HEK293 (cell line): ENCODE measurements at regions not wholly inside any gene's neighbourhood (a gene's known extent, or its start where the extent isn't known, plus 50 kb on each side); places are given as distances from the start of the nearest gene placed in this dataset.

ENCODE experiments used
- CTCF ChIP-seq: fragments of 450-650 bp; formaldehyde crosslinking; IDR thresholded peaks from 2 replicates; pipeline ENCODE4 v1.5.1; 2016; ENCODE audit warnings: missing biosample characterization, missing genetic modification characterization
- MZF1 ChIP-seq: fragments of 450-650 bp; formaldehyde crosslinking; IDR thresholded peaks from 2 replicates; pipeline ENCODE4 v1.5.1; 2017; ENCODE audit warnings: missing biosample characterization, missing genetic modification characterization, borderline replicate concordance
- OVOL3 ChIP-seq: fragments of 450-650 bp; formaldehyde crosslinking; IDR thresholded peaks from 2 replicates; pipeline ENCODE4 v1.5.1; 2016; ENCODE audit warnings: missing biosample characterization, missing genetic modification characterization
- SALL2 ChIP-seq: fragments of 450-650 bp; formaldehyde crosslinking; IDR thresholded peaks from 2 replicates; pipeline ENCODE4 v1.5.0; 2017; ENCODE audit warnings: missing biosample characterization, mild to moderate bottlenecking, missing genetic modification characterization, borderline replicate concordance
- ZBTB17 ChIP-seq: fragments of 450-650 bp; formaldehyde crosslinking; IDR thresholded peaks from 2 replicates; pipeline ENCODE4 v1.5.1; 2016; ENCODE audit warnings: missing biosample characterization, missing genetic modification characterization
- ZBTB20 ChIP-seq: fragments of 450-650 bp; formaldehyde crosslinking; IDR thresholded peaks from 2 replicates; pipeline ENCODE4 v1.5.1; 2016; ENCODE audit warnings: missing biosample characterization, missing genetic modification characterization
- ZBTB7A ChIP-seq: fragments of 450-650 bp; formaldehyde crosslinking; IDR thresholded peaks from 2 replicates; pipeline ENCODE4 v1.5.1; 2016; ENCODE audit warnings: low read depth, missing biosample characterization, missing genetic modification characterization
- ZBTB8A ChIP-seq: fragments of 450-650 bp; formaldehyde crosslinking; IDR thresholded peaks from 2 replicates; pipeline ENCODE4 v1.5.1; 2016; ENCODE audit warnings: missing biosample characterization, missing genetic modification characterization
- ZNF138 ChIP-seq: fragments of 450-650 bp; formaldehyde crosslinking; IDR thresholded peaks from 2 replicates; pipeline ENCODE4 v1.5.1; 2016; ENCODE audit warnings: missing biosample characterization, missing genetic modification characterization, borderline replicate concordance
- ZNF654 ChIP-seq: fragments of 450-650 bp; formaldehyde crosslinking; IDR thresholded peaks from 2 replicates; pipeline ENCODE4 v1.5.1; 2016; ENCODE audit warnings: low read depth, missing biosample characterization, missing genetic modification characterization
- ZSCAN23 ChIP-seq: fragments of 450-650 bp; formaldehyde crosslinking; IDR thresholded peaks from 2 replicates; pipeline ENCODE4 v1.5.1; 2016; ENCODE audit warnings: missing biosample characterization, missing genetic modification characterization
- TF ChIP-seq, protein P1 (sequence below): fragments of 450-650 bp; formaldehyde crosslinking; IDR thresholded peaks from 2 replicates; pipeline ENCODE4 v1.5.1; 2016; ENCODE audit warnings: missing biosample characterization, missing genetic modification characterization
- TF ChIP-seq, protein P2 (sequence below): fragments of 450-650 bp; formaldehyde crosslinking; conservative IDR thresholded peaks from 2 replicates; pipeline ENCODE4 v1.5.1; 2016; ENCODE audit warnings: low read depth, missing biosample characterization, missing genetic modification characterization

- TF ChIP-seq ZNF654 (tag by site-specific recombination) (no peak), CTCF (tag by site-specific recombination) (no peak), ZSCAN23 (no peak), OVOL3 (tag by site-specific recombination) (no peak), ZBTB7A (tag by site-specific recombination) (no peak), ZBTB17 (no peak), ZNF138 (tag by site-specific recombination) (no peak), ZBTB8A (tag by site-specific recombination) (no peak), ZBTB20 (tag by site-specific recombination) (no peak), MZF1 (tag by site-specific recombination) (no peak), SALL2 (no peak)
- TF ChIP-seq, protein P1, sequence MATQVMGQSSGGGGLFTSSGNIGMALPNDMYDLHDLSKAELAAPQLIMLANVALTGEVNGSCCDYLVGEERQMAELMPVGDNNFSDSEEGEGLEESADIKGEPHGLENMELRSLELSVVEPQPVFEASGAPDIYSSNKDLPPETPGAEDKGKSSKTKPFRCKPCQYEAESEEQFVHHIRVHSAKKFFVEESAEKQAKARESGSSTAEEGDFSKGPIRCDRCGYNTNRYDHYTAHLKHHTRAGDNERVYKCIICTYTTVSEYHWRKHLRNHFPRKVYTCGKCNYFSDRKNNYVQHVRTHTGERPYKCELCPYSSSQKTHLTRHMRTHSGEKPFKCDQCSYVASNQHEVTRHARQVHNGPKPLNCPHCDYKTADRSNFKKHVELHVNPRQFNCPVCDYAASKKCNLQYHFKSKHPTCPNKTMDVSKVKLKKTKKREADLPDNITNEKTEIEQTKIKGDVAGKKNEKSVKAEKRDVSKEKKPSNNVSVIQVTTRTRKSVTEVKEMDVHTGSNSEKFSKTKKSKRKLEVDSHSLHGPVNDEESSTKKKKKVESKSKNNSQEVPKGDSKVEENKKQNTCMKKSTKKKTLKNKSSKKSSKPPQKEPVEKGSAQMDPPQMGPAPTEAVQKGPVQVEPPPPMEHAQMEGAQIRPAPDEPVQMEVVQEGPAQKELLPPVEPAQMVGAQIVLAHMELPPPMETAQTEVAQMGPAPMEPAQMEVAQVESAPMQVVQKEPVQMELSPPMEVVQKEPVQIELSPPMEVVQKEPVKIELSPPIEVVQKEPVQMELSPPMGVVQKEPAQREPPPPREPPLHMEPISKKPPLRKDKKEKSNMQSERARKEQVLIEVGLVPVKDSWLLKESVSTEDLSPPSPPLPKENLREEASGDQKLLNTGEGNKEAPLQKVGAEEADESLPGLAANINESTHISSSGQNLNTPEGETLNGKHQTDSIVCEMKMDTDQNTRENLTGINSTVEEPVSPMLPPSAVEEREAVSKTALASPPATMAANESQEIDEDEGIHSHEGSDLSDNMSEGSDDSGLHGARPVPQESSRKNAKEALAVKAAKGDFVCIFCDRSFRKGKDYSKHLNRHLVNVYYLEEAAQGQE (tag by site-specific recombination), result no peak
- TF ChIP-seq, protein P2, sequence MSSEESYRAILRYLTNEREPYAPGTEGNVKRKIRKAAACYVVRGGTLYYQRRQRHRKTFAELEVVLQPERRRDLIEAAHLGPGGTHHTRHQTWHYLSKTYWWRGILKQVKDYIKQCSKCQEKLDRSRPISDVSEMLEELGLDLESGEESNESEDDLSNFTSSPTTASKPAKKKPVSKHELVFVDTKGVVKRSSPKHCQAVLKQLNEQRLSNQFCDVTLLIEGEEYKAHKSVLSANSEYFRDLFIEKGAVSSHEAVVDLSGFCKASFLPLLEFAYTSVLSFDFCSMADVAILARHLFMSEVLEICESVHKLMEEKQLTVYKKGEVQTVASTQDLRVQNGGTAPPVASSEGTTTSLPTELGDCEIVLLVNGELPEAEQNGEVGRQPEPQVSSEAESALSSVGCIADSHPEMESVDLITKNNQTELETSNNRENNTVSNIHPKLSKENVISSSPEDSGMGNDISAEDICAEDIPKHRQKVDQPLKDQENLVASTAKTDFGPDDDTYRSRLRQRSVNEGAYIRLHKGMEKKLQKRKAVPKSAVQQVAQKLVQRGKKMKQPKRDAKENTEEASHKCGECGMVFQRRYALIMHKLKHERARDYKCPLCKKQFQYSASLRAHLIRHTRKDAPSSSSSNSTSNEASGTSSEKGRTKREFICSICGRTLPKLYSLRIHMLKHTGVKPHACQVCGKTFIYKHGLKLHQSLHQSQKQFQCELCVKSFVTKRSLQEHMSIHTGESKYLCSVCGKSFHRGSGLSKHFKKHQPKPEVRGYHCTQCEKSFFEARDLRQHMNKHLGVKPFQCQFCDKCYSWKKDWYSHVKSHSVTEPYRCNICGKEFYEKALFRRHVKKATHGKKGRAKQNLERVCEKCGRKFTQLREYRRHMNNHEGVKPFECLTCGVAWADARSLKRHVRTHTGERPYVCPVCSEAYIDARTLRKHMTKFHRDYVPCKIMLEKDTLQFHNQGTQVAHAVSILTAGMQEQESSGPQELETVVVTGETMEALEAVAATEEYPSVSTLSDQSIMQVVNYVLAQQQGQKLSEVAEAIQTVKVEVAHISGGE (tag by site-specific recombination), result no peak
Observed at GRCh38 chr1:99534638-99534930, 111.3 kb upstream of the PALMD start.
